ENCODE measurements at regions not wholly inside any gene's neighbourhood (a gene's known extent, or its start where the extent isn't known, plus 50 kb on each side); places are given as distances from the start of the nearest gene placed in this dataset.
"Not testable (repeated sequence)": the region's sequence is repeated elsewhere in the genome, so short reads cannot be mapped to it uniquely, and the experiment has no call there.

DNA sequence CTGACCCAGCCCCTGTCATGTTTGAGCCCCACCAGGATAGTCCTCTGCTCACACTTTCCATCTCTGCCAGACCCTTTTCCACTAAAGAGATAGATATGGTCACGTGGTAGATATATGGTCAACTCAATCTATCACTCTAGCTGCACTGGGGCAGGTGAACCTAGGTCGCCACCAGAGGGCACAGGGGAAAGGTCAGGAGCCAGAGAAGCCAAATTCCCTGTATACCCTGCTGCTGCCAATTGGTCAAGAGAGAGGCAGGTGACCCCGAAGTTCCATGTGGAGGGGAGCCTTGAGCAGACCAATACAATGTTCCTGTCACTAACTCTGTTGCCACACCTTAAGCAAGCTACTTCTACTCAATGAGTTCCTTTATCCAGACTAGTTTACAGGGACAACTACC, 101.1 kb upstream of the GALNT18 start:
- Histone ChIP-seq H3K27me3 (no peaks in the 10 kb centered on the region), H3K36me3 (no peaks in the 10 kb centered on the region), H3K4me1 (no peaks in the 10 kb centered on the region), H3K4me3 (no peak overlapping the region), H3K27ac (no peak overlapping the region), H3K9me3 (no peaks in the 10 kb centered on the region)
- DNase-seq, result no peak
- intact Hi-C loops (cut with DNase I; ENCODE audit: low total_unique reads), result no loop called here
- TF ChIP-seq, protein P1, sequence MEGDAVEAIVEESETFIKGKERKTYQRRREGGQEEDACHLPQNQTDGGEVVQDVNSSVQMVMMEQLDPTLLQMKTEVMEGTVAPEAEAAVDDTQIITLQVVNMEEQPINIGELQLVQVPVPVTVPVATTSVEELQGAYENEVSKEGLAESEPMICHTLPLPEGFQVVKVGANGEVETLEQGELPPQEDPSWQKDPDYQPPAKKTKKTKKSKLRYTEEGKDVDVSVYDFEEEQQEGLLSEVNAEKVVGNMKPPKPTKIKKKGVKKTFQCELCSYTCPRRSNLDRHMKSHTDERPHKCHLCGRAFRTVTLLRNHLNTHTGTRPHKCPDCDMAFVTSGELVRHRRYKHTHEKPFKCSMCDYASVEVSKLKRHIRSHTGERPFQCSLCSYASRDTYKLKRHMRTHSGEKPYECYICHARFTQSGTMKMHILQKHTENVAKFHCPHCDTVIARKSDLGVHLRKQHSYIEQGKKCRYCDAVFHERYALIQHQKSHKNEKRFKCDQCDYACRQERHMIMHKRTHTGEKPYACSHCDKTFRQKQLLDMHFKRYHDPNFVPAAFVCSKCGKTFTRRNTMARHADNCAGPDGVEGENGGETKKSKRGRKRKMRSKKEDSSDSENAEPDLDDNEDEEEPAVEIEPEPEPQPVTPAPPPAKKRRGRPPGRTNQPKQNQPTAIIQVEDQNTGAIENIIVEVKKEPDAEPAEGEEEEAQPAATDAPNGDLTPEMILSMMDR (IDR thresholded peaks at IDR 0.05), result no peak
- TF ChIP-seq POLR2A (IDR thresholded peaks at IDR 0.05), result no peak

DNA sequence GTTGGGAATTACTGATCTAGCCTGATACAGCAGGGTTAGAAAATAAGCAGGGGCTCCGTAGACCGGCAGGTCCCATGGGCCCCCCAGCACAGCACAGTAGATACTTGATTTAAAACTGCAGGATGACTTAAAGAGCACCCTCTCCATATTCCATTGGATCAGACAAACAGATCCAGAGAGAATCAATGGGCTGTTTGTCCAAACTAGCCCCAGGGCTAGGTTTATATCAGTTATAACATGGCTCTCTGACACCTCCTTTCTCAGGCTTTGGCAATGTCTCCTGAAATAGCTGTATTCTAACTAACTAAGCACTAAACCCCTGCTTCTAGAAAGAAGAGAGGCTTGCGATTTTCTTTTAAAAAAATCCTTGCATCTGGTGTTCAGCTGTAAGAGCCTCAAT, 100.4 kb upstream of the GALNT18 start:
- DNase-seq, result no peak
- TF ChIP-seq POLR2A (IDR thresholded peaks at IDR 0.05), result no peak
- no peak overlapping the region for H3K27ac ChIP-seq
- no peaks in the 10 kb centered on the region for H3K27me3 ChIP-seq
- no peaks in the 10 kb centered on the region for H3K36me3 ChIP-seq
- H3K9me3 ChIP-seq, result no peaks in the 10 kb centered on the region
- H3K4me3 ChIP-seq, result no peak overlapping the region
- no peaks in the 10 kb centered on the region for H3K4me1 ChIP-seq
- intact Hi-C loops (cut with DNase I; ENCODE audit: low total_unique reads), result no loop called here

DNA sequence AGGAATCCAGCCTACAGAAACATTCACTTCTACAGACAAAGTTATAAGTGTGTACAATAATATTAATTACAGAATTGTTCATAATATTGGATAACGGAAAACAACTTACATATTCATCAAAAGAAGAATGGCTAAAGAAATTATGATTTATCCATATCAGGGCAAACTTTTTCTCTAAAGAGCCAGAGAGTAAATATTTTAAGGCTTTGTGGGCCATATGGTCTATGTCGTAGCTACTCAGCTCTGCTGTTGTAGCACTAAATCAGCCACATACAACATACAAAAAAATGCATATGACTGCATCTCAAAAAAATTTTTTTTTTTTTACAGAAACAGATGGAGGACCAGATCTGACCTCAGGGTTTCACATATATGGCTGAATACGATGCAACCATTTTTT, 96.7 kb upstream of the GALNT18 start:
- no peaks in the 10 kb centered on the region for H3K27me3 ChIP-seq
- no peaks in the 10 kb centered on the region for H3K4me1 ChIP-seq
- no peak overlapping the region for H3K27ac ChIP-seq
- intact Hi-C loops (cut with DNase I; ENCODE audit: low total_unique reads), result no loop called here
- no peaks in the 10 kb centered on the region for H3K36me3 ChIP-seq
- H3K4me3 ChIP-seq, result no peak overlapping the region
- no peak for DNase-seq
- no peaks in the 10 kb centered on the region for H3K9me3 ChIP-seq
- TF ChIP-seq, protein P1 (IDR thresholded peaks at IDR 0.05), result no peak
- TF ChIP-seq POLR2A (IDR thresholded peaks at IDR 0.05), result no peak

DNA sequence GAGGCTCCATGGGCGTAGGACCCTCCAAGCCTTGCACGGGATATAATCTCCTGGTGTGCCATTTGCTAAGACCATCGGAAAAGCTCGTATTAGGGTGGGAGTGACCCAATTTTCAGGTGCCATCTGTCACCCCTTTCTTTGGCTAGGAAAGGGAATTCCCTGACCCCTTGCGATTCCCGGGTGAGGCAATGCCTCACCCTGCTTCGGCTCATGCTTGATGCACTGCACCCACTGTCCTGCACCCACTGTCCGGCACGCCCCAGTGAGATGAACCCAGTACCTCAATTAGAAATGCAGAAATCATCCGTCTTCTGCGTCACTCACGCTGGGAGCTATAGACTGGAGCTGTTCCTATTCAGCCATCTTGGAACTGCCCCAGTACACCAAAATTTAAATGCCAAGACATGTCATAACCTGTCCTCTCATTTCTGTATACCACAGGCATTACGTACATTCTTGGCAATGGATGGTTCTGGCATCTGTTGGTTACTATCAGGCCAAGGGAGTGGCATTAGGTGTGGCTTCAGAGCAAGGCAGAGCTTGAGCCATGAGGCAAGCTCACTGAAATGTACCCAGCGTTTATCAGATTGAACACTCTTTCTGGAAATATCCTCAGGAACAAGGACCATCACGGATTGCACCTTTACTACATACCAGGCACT, 95.4 kb upstream of the GALNT18 start:
- Histone ChIP-seq H3K4me1 (no peaks in the 10 kb centered on the region), H3K27me3 (no peaks in the 10 kb centered on the region), H3K4me3 (no peak overlapping the region), H3K36me3 (no peaks in the 10 kb centered on the region), H3K9me3 (no peaks in the 10 kb centered on the region), H3K27ac (no peak overlapping the region)
- intact Hi-C loops (cut with DNase I; ENCODE audit: low total_unique reads), result no loop called here
- TF ChIP-seq, protein P1 (IDR thresholded peaks at IDR 0.05), result no peak
- no peak for TF ChIP-seq POLR2A (IDR thresholded peaks at IDR 0.05)
- DNase-seq, result no peak

DNA sequence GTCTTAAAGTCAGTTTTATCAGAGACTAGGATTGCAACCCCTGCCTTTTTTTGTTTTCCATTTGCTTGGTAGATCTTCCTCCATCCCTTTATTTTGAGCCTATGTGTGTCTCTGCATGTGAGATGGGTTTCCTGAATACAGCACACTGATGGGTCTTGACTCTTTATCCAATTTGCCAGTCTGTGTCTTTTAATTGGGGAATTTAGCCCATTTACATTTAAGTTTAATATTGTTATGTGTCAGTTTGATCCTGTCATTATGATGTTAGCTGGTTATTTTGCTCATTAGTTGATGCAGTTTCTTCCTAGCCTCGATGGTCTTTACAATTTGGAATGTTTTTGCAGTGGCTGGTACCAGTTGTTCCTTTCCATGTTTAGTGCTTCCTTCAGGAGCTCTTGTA, 93.3 kb upstream of the GALNT18 start:
- intact Hi-C loops (cut with DNase I; ENCODE audit: low total_unique reads); H3K27me3 ChIP-seq; H3K9me3 ChIP-seq; H3K4me3 ChIP-seq; H3K27ac ChIP-seq; H3K36me3 ChIP-seq; H3K4me1 ChIP-seq; DNase-seq: not testable (repeated sequence)

DNA sequence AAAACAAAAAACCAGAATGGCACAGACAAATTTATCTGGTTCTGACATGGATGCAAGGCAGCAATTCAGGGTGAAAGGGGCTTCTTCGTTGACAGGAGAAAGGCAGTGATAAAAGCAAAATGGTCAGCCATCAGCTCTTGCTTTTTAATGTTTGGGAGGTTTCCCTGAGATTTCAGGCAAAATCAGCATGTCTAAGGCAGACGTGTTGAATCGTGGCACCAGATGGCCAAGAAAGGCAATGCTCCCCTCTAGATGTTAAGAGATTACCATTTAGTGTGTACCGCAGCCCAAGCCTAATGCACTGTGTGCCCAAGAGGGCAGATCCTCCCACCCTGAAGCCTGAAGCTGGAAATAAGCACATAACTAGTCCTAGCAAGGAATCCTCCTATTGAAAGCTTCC, 88.8 kb upstream of the GALNT18 start:
- Histone ChIP-seq H3K36me3 (no peaks in the 10 kb centered on the region), H3K9me3 (no peaks in the 10 kb centered on the region), H3K4me1 (no peaks in the 10 kb centered on the region)

More for the DNA sequence above, 88.8 kb upstream of the GALNT18 start:
- intact Hi-C loops (cut with DNase I; ENCODE audit: low total_unique reads), result no loop called here
- H3K27ac ChIP-seq, result no peak overlapping the region
- no peak for TF ChIP-seq POLR2A (IDR thresholded peaks at IDR 0.05)
- TF ChIP-seq, protein P1 (IDR thresholded peaks at IDR 0.05), result no peak
- H3K4me3 ChIP-seq, result no peak overlapping the region
- H3K27me3 ChIP-seq, result no peaks in the 10 kb centered on the region
- no peak for DNase-seq

Data from uterus (tissue), 3 donors.